Subcutaneous abdominal adipose tissue (tissue), 5 donors: ENCODE measurements at regions not wholly inside any gene's neighbourhood (a gene's known extent, or its start where the extent isn't known, plus 50 kb on each side); places are given as distances from the start of the nearest gene placed in this dataset.

Experiments
- H3K27ac ChIP-seq: one replicate; pipeline ENCODE4 v1.7.0; 2013; ENCODE audit warnings: low read depth, mild to moderate bottlenecking, inconsistent platforms, low read length, moderate library complexity
- H3K27me3 ChIP-seq, 5 donors: one replicate each; pipeline ENCODE4 v1.7.0; 2013; ENCODE audit warnings: low read length in 5 of 5, inconsistent platforms in 1 of 5; ENCODE audit not compliant: control insufficient read depth in 5 of 5, insufficient read depth in 4 of 5
- H3K36me3 ChIP-seq, 5 donors: one replicate each; pipeline ENCODE4 v1.7.0; 2013; ENCODE audit warnings: low read length in 5 of 5; ENCODE audit not compliant: control insufficient read depth in 5 of 5, insufficient read depth in 5 of 5
- H3K4me1 ChIP-seq, 5 donors: one replicate each; pipeline ENCODE4 v1.7.0; 2013; ENCODE audit warnings: low read length in 5 of 5, mild to moderate bottlenecking in 3 of 5, moderate library complexity in 1 of 5; ENCODE audit not compliant: control insufficient read depth in 5 of 5, insufficient read depth in 5 of 5
- H3K4me3 ChIP-seq, 5 donors: one replicate each; pipeline ENCODE4 v1.7.0; 2013; ENCODE audit warnings: low read length in 5 of 5, low read depth in 1 of 5
- H3K9ac ChIP-seq, 5 donors: one replicate each; pipeline ENCODE4 v1.7.0; 2013; ENCODE audit warnings: low read length in 5 of 5, mild to moderate bottlenecking in 4 of 5, moderate library complexity in 3 of 5
- H3K9me3 ChIP-seq, 5 donors: one replicate each; pipeline ENCODE4 v1.7.0; 2013; ENCODE audit warnings: low read length in 5 of 5; ENCODE audit not compliant: control insufficient read depth in 5 of 5
- donor health status: healthy.
- donor health status: healthy.
- donor health status: healthy.
- donor health status: healthy.
- donor health status: healthy.

DNA sequence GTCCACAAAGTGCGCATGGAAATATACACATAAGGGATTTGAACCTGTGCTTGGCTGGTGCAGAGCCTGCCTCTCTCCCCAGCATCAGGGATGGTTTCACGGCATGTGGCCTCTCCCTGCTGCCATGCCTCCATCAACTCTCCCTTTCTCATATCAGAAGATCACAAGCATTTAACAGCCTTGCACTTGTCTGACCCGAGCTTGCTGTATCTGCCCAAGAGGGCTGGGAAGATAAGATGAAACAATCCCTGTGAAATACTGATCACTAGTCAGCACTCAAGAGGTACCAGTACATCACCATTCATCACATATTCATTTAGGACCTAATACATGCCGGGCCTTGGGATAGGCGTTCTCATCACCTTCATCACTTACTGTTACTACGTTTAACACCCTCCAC is 107.6 kb upstream of the ARHGEF3 start:
- Histone ChIP-seq H3K9ac (no peak overlapping the region), H3K4me1 (peaks cover 0 to 19% (median 3%) of the 10 kb centered on the region in 5 donors), H3K27ac (no peak overlapping the region), H3K27me3 (no peaks in the 10 kb centered on the region), H3K9me3 (no peaks in the 10 kb centered on the region), H3K36me3 (no peaks in the 10 kb centered on the region), H3K4me3 (no peak overlapping the region)

- no peaks in the 10 kb centered on the region for H3K36me3 ChIP-seq
- H3K4me1 ChIP-seq = peaks cover 0 to 19% (median 3%) of the 10 kb centered on the region in 5 donors
- H3K27ac ChIP-seq = no peak overlapping the region
- H3K9ac ChIP-seq = no peak overlapping the region
- H3K27me3 ChIP-seq = no peaks in the 10 kb centered on the region
- H3K9me3 ChIP-seq = no peaks in the 10 kb centered on the region
- H3K4me3 ChIP-seq = no peak overlapping the region
Measured at GRCh38 chr3:56908004-56908403, 106.3 kb upstream of the ARHGEF3 start.

DNA sequence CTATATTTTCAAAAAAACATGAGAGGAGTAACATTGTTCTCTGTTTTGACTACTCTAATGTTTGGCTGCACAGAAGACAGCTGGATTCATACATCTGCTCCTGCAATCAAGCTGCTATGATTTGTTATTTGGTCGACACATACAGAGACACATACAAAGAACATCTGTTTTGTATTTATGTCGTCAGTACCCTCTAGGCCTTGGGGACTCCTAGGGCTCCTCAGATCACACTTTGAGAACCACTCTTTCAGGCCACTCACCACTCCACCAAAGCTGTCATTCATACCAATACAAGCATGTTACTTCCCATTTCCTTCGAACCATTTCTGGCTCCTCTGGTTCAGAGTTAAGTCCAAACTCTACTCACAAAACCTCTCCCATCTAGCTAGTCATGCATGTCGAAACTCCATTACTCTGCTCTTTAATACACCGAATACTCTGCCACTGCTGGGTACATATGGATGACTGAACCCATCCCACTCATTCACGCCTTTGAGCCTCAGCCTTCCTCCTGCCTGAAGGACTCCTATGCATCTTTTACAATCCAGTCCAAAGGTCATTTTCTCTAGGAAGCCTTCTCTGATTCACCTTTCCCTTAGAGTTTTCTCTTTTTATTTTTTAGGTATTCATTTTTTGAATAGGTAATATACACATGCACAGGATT is 102.9 kb upstream of the ARHGEF3 start:
- no peaks in the 10 kb centered on the region for H3K36me3 ChIP-seq
- H3K9ac ChIP-seq = no peak overlapping the region
- H3K27me3 ChIP-seq = no peaks in the 10 kb centered on the region
- peaks cover 0 to 18% (median 2%) of the 10 kb centered on the region in 5 donors for H3K4me1 ChIP-seq
- H3K27ac ChIP-seq = no peak overlapping the region
- H3K4me3 ChIP-seq = no peak overlapping the region
- H3K9me3 ChIP-seq = no peaks in the 10 kb centered on the region

- Histone ChIP-seq H3K9me3 (no peaks in the 10 kb centered on the region), H3K27ac (no peak overlapping the region), H3K4me3 (no peak overlapping the region), H3K27me3 (no peaks in the 10 kb centered on the region), H3K9ac (no peak overlapping the region), H3K4me1 (peaks cover 0 to 20% (median under 1%) of the 10 kb centered on the region in 5 donors), H3K36me3 (no peaks in the 10 kb centered on the region)
Measured at GRCh38 chr3:56903231-56903782, 101.6 kb upstream of the ARHGEF3 start.

GRCh38 chr3:56902468-56903160 is 100.9 kb upstream of the ARHGEF3 start:
- Histone ChIP-seq H3K9ac (no peak overlapping the region), H3K4me1 (peaks cover 0 to 13% (median 0%) of the 10 kb centered on the region in 5 donors), H3K27ac (no peak overlapping the region), H3K27me3 (no peaks in the 10 kb centered on the region), H3K9me3 (no peaks in the 10 kb centered on the region), H3K4me3 (no peak overlapping the region), H3K36me3 (no peaks in the 10 kb centered on the region)

DNA sequence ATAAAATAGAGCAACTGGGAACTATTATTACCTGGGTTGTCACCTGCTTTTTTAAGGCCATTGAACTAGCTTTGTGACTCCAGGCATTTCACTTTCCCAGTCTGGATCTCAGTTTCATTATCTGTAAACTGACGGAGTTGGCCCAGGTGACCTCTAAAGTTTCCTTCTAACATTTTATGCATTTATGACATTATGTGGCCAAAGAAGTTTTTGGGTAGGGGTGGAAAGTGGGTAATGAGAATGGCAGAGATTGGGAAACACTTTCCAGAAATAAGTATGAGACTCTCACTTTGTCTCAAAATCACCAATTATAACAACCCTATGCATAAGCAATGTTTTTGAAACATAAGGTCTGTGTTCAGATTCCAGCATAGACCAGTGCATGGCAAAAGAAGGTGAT is 99.1 kb upstream of the ARHGEF3 start:
- no peak overlapping the region for H3K4me3 ChIP-seq
- H3K9ac ChIP-seq = no peak overlapping the region
- no peaks in the 10 kb centered on the region for H3K27me3 ChIP-seq
- H3K9me3 ChIP-seq = no peaks in the 10 kb centered on the region
- no peak overlapping the region for H3K27ac ChIP-seq
- H3K36me3 ChIP-seq = no peaks in the 10 kb centered on the region
- H3K4me1 ChIP-seq = peaks cover 0 to 13% (median 0%) of the 10 kb centered on the region in 5 donors

DNA sequence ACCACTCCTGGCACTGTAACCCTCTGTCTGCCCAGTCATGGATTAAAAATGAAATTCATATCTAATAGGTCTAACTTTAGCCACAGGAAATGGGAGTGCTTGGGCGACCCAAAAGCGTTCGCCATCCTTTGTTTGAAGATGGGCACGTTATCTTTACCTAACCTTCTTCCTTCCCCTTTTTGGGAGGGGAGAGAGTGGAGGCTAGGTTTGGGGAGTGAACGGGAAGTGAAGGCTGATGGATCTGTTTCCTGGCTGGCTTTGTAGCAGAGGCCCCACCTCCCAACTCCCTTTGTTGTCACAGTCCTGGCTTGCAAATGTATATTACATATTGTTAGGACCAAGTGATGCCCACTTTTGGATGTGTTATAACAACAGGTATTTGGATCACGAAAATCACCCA is 98.1 kb upstream of the ARHGEF3 start:
- no peak overlapping the region for H3K27ac ChIP-seq
- H3K27me3 ChIP-seq = no peaks in the 10 kb centered on the region
- H3K36me3 ChIP-seq = no peaks in the 10 kb centered on the region
- no peak overlapping the region for H3K9ac ChIP-seq
- peaks cover 0 to 13% (median 0%) of the 10 kb centered on the region in 5 donors for H3K4me1 ChIP-seq
- no peaks in the 10 kb centered on the region for H3K9me3 ChIP-seq
- H3K4me3 ChIP-seq = peak overlapping the region in 1 of 5 donors; percentile 15

GRCh38 chr3:56899078-56899477 is 97.3 kb upstream of the ARHGEF3 start:
- Histone ChIP-seq H3K36me3 (no peaks in the 10 kb centered on the region), H3K4me3 (no peak overlapping the region), H3K4me1 (peaks cover 0 to 11% (median 0%) of the 10 kb centered on the region in 5 donors), H3K9me3 (no peaks in the 10 kb centered on the region), H3K27ac (no peak overlapping the region), H3K9ac (no peak overlapping the region), H3K27me3 (no peaks in the 10 kb centered on the region)

- Histone ChIP-seq H3K27me3 (no peaks in the 10 kb centered on the region), H3K4me1 (peaks cover 0 to 11% (median 0%) of the 10 kb centered on the region in 5 donors), H3K9me3 (no peaks in the 10 kb centered on the region), H3K36me3 (no peaks in the 10 kb centered on the region), H3K27ac (no peak overlapping the region), H3K9ac (no peak overlapping the region), H3K4me3 (no peak overlapping the region)
Measured at GRCh38 chr3:56896357-56896756, 94.6 kb upstream of the ARHGEF3 start.

DNA sequence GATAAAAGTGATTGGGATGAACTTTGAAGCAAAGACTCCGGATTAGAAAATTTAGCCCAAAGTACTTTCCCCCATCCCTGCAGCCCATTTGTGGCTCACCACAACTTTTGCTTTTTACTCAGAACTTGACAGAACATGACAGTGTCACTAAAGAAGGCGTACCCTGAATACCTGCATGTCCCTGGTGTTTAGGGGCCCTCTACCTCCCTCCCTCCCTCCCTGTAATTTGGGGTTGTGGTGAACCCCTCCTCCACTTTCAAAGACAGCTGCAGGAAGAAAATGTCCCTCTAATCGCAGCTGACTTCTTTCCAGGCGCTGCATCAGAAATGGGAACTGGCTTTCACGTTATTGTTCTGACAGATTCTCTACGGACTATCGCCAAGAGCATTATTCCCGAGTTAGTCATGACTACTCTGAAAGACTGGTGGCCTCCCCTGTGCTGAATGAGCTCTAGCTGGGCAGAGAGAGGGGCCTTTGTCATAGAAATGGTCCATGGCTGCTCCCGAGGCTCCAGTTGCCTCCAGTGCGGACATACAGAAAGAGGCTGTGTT is 93.2 kb upstream of the ARHGEF3 start:
- Histone ChIP-seq H3K27ac (no peak overlapping the region), H3K36me3 (no peaks in the 10 kb centered on the region), H3K4me1 (peaks cover 0 to 6% (median 0%) of the 10 kb centered on the region in 5 donors), H3K9me3 (no peaks in the 10 kb centered on the region), H3K4me3 (peak overlapping the region in 1 of 5 donors; percentile 24), H3K27me3 (no peaks in the 10 kb centered on the region), H3K9ac (no peak overlapping the region)
